ENCODE measurements at regions not wholly inside any gene's neighbourhood (a gene's known extent, or its start where the extent isn't known, plus 50 kb on each side); places are given as distances from the start of the nearest gene placed in this dataset.

DNA sequence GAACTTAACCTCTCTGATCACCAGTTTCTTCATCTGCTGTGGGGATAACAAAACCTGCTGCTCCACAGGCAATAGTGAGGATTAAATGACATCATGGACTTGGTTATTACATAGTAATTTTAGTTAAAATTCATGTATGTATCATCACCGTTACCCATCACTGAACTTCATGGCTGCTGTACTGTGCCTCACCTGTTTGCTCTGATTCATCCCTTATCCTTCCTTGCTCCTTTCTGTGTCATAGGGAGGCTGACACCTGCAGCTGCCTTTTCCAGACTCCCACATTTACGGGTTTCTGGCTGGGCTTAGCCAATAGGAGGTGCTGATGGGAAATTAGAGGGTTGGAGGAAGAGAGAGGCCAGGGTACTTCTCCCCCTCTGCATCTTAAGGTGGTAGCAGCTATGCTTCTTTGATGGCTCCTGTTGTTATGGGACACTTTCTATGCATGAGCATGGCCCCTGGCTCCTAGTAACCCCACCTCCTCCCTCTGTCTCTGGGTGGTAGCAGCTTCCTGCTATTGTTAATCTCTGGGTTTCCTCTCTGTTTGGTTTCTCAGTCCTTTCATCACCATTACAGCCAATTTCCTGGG lies 332.1 kb downstream of the DHX35 start:
- no peaks in the 10 kb centered on the region for H4K20me1 ChIP-seq (replicated peaks; ENCODE audit: insufficient read depth)
- peaks cover 5% of the 10 kb centered on the region; the same call in 2 of the 3 replicates for H3K36me3 Mint-ChIP-seq (ENCODE audit: low read depth)
- H3K4me1 Mint-ChIP-seq = peaks cover 34% of the 10 kb centered on the region
- no peaks in the 10 kb centered on the region for H3K36me3 ChIP-seq (ENCODE audit: insufficient read depth)
- no peak overlapping the region for H3K4me3 ChIP-seq
- peak overlapping the region; percentile 52; the same call in 1 of the 2 replicates for H2AFZ ChIP-seq
- no peak overlapping the region for H3K4me3 Mint-ChIP-seq
- H3K27me3 ChIP-seq (ENCODE audit: insufficient read depth) = no peaks in the 10 kb centered on the region
- peaks cover 3% of the 10 kb centered on the region for H3K27me3 Mint-ChIP-seq (ENCODE audit: insufficient read depth, low read depth, poor library complexity)
- no peaks in the 10 kb centered on the region for H3F3A ChIP-seq (replicated peaks; ENCODE audit: low read depth)
- peaks cover 5% of the 10 kb centered on the region; the same call in 1 of the 2 replicates for H3K9me2 ChIP-seq (ENCODE audit: insufficient read depth)
- H3K79me2 ChIP-seq (replicated peaks; ENCODE audit: insufficient read depth) = no peaks in the 10 kb centered on the region
- H3K27ac ChIP-seq (ENCODE audit: low read depth) = no peak overlapping the region
- H3K4me1 ChIP-seq (ENCODE audit: insufficient read depth) = peaks cover 30% of the 10 kb centered on the region
- TF ChIP-seq ZNF114 (CRISPR knock-in tag; IDR thresholded peaks at IDR 0.05) = no peak
- TF ChIP-seq, protein P1, sequence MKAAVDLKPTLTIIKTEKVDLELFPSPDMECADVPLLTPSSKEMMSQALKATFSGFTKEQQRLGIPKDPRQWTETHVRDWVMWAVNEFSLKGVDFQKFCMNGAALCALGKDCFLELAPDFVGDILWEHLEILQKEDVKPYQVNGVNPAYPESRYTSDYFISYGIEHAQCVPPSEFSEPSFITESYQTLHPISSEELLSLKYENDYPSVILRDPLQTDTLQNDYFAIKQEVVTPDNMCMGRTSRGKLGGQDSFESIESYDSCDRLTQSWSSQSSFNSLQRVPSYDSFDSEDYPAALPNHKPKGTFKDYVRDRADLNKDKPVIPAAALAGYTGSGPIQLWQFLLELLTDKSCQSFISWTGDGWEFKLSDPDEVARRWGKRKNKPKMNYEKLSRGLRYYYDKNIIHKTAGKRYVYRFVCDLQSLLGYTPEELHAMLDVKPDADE (IDR thresholded peaks at IDR 0.05) = no peak
- TF ChIP-seq, protein P2, sequence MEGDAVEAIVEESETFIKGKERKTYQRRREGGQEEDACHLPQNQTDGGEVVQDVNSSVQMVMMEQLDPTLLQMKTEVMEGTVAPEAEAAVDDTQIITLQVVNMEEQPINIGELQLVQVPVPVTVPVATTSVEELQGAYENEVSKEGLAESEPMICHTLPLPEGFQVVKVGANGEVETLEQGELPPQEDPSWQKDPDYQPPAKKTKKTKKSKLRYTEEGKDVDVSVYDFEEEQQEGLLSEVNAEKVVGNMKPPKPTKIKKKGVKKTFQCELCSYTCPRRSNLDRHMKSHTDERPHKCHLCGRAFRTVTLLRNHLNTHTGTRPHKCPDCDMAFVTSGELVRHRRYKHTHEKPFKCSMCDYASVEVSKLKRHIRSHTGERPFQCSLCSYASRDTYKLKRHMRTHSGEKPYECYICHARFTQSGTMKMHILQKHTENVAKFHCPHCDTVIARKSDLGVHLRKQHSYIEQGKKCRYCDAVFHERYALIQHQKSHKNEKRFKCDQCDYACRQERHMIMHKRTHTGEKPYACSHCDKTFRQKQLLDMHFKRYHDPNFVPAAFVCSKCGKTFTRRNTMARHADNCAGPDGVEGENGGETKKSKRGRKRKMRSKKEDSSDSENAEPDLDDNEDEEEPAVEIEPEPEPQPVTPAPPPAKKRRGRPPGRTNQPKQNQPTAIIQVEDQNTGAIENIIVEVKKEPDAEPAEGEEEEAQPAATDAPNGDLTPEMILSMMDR (conservative IDR thresholded peaks at IDR 0.05; ENCODE audit: low read depth in 2 of 2) = peak; percentile 24 to 54; a peak in 3 of 4 replicates
- peaks cover 10% of the 10 kb centered on the region; the same call in 2 of the 3 replicates for H3K9me3 Mint-ChIP-seq
- DNase-seq (ENCODE audit: low spot score) (peak; percentile 64), ATAC-seq (peak; percentile 64)
- H3K27ac Mint-ChIP-seq = peak overlapping the region; percentile 32; the same call in 1 of the 2 replicates
- H3K4me2 ChIP-seq = peak overlapping the region; percentile 31; the same call in 1 of the 2 replicates

DNA sequence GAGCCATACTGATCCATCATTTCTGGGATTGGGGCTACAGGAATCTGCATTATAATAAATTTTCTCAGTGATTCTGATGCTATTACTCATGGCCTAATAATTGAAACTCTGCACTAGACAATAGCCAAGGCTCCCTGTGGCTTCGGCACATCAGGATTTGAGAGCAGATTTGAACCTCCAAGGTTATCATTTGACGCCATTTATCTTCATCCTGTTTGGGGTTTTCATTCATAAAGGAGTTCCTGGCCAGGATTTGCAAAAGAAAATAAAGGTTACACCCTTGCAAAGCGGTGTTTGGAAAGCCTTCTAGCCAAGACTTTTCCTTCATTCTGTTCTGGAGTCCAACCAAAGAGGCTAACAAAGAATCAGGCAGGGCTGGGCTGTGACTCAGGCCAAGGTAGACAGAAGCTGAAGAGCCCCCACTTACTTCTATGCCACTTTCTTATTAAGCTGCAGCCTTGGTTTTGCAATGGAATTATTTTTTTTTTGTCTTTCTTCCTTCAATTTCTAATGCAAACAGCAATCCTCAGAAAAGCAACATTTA lies 330.1 kb downstream of the DHX35 start:
- H3F3A ChIP-seq (replicated peaks; ENCODE audit: low read depth) = no peaks in the 10 kb centered on the region

More for the DNA sequence above, 330.1 kb downstream of the DHX35 start:
- peaks cover 34% of the 10 kb centered on the region for H3K4me1 ChIP-seq (ENCODE audit: insufficient read depth)
- DNase-seq (ENCODE audit: low spot score) = no peak
- 0 out of 2 replicates have a peak overlapping the region, but pooled peaks have one; percentile 6 for H2AFZ ChIP-seq
- Mint-ChIP-seq H3K4me3 (no peak overlapping the region), H3K27me3 (ENCODE audit: insufficient read depth, low read depth, poor library complexity) (peaks cover 4% of the 10 kb centered on the region), H3K9me3 (peaks cover 28% of the 10 kb centered on the region), H3K4me1 (peaks cover 37% of the 10 kb centered on the region), H3K27ac (no peak overlapping the region), H3K36me3 (ENCODE audit: low read depth) (peaks cover 21% of the 10 kb centered on the region)
- H3K79me2 ChIP-seq (replicated peaks; ENCODE audit: insufficient read depth) = no peaks in the 10 kb centered on the region
- H3K9me2 ChIP-seq (ENCODE audit: insufficient read depth) = peaks cover 5% of the 10 kb centered on the region; the same call in 1 of the 2 replicates
- no peaks in the 10 kb centered on the region for H3K27me3 ChIP-seq (ENCODE audit: insufficient read depth)
- H3K4me3 ChIP-seq = no peak overlapping the region
- H3K36me3 ChIP-seq (ENCODE audit: insufficient read depth) = peaks cover 5% of the 10 kb centered on the region
- H4K20me1 ChIP-seq (replicated peaks; ENCODE audit: insufficient read depth) = no peaks in the 10 kb centered on the region
- no peak overlapping the region for H3K27ac ChIP-seq (ENCODE audit: low read depth)
- no peak for TF ChIP-seq EZH2phosphoT487 (IDR thresholded peaks at IDR 0.05; ENCODE audit: unreplicated experiment)
- TF ChIP-seq, protein P2 (conservative IDR thresholded peaks at IDR 0.05; ENCODE audit: low read depth in 2 of 2) = no peak
- TF ChIP-seq CREB1 (CRISPR knock-in tag; IDR thresholded peaks at IDR 0.05; ENCODE audit: low read depth) = no peak
- TF ChIP-seq, protein P3, sequence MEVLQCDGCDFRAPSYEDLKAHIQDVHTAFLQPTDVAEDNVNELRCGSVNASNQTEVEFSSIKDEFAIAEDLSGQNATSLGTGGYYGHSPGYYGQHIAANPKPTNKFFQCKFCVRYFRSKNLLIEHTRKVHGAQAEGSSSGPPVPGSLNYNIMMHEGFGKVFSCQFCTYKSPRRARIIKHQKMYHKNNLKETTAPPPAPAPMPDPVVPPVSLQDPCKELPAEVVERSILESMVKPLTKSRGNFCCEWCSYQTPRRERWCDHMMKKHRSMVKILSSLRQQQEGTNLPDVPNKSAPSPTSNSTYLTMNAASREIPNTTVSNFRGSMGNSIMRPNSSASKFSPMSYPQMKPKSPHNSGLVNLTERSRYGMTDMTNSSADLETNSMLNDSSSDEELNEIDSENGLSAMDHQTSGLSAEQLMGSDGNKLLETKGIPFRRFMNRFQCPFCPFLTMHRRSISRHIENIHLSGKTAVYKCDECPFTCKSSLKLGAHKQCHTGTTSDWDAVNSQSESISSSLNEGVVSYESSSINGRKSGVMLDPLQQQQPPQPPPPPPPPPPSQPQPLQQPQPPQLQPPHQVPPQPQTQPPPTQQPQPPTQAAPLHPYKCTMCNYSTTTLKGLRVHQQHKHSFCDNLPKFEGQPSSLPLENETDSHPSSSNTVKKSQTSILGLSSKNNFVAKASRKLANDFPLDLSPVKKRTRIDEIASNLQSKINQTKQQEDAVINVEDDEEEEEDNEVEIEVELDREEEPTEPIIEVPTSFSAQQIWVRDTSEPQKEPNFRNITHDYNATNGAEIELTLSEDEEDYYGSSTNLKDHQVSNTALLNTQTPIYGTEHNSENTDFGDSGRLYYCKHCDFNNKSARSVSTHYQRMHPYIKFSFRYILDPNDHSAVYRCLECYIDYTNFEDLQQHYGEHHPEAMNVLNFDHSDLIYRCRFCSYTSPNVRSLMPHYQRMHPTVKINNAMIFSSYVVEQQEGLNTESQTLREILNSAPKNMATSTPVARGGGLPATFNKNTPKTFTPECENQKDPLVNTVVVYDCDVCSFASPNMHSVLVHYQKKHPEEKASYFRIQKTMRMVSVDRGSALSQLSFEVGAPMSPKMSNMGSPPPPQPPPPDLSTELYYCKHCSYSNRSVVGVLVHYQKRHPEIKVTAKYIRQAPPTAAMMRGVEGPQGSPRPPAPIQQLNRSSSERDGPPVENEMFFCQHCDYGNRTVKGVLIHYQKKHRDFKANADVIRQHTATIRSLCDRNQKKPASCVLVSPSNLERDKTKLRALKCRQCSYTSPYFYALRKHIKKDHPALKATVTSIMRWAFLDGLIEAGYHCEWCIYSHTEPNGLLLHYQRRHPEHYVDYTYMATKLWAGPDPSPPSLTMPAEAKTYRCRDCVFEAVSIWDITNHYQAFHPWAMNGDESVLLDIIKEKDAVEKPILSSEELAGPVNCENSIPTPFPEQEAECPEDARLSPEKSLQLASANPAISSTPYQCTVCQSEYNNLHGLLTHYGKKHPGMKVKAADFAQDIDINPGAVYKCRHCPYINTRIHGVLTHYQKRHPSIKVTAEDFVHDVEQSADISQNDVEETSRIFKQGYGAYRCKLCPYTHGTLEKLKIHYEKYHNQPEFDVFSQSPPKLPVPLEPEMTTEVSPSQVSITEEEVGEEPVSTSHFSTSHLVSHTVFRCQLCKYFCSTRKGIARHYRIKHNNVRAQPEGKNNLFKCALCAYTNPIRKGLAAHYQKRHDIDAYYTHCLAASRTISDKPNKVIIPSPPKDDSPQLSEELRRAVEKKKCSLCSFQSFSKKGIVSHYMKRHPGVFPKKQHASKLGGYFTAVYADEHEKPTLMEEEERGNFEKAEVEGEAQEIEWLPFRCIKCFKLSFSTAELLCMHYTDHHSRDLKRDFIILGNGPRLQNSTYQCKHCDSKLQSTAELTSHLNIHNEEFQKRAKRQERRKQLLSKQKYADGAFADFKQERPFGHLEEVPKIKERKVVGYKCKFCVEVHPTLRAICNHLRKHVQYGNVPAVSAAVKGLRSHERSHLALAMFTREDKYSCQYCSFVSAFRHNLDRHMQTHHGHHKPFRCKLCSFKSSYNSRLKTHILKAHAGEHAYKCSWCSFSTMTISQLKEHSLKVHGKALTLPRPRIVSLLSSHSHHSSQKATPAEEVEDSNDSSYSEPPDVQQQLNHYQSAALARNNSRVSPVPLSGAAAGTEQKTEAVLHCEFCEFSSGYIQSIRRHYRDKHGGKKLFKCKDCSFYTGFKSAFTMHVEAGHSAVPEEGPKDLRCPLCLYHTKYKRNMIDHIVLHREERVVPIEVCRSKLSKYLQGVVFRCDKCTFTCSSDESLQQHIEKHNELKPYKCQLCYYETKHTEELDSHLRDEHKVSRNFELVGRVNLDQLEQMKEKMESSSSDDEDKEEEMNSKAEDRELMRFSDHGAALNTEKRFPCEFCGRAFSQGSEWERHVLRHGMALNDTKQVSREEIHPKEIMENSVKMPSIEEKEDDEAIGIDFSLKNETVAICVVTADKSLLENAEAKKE (CRISPR knock-in tag; IDR thresholded peaks at IDR 0.05) = no peak
- TF ChIP-seq ZNF114 (CRISPR knock-in tag; IDR thresholded peaks at IDR 0.05) = no peak
- no peak overlapping the region for H3K4me2 ChIP-seq
- no peak for ATAC-seq
